IgD-negative memory B cell (primary cell): ENCODE measurements at regions not wholly inside any gene's neighbourhood (a gene's known extent, or its start where the extent isn't known, plus 50 kb on each side); places are given as distances from the start of the nearest gene placed in this dataset.
"Not testable (repeated sequence)": the region's sequence is repeated elsewhere in the genome, so short reads cannot be mapped to it uniquely, and the experiment has no call there.

Experiments used
- H3K27ac Mint-ChIP-seq, 3 donors: one replicate each; pipeline ENCODE4 v1.8.0; 2020 to 2022; ENCODE audit warnings: mild to moderate bottlenecking in 3 of 3, mixed read lengths in 3 of 3, moderate library complexity in 1 of 3
- H3K27me3 Mint-ChIP-seq: one replicate; pipeline ENCODE4 v1.8.0; 2021; ENCODE audit warnings: mixed read lengths
- H3K36me3 Mint-ChIP-seq: one replicate; pipeline ENCODE4 v1.8.0; 2020; ENCODE audit warnings: mild to moderate bottlenecking, mixed read lengths
- H3K4me1 Mint-ChIP-seq, 3 donors: one replicate each; pipeline ENCODE4 v1.8.0; 2020 to 2022; ENCODE audit warnings: mixed read lengths in 3 of 3, mild to moderate bottlenecking in 1 of 3
- H3K4me3 Mint-ChIP-seq, 4 donors: one replicate each; pipeline ENCODE4 v1.8.0; 2020 to 2022; ENCODE audit warnings: mild to moderate bottlenecking in 4 of 4, mixed read lengths in 4 of 4, moderate library complexity in 3 of 4
- H3K9me3 Mint-ChIP-seq, 3 donors: one replicate each; pipeline ENCODE4 v1.8.0; 2020 to 2021; ENCODE audit warnings: mixed read lengths in 3 of 3, mild to moderate bottlenecking in 1 of 3

DNA sequence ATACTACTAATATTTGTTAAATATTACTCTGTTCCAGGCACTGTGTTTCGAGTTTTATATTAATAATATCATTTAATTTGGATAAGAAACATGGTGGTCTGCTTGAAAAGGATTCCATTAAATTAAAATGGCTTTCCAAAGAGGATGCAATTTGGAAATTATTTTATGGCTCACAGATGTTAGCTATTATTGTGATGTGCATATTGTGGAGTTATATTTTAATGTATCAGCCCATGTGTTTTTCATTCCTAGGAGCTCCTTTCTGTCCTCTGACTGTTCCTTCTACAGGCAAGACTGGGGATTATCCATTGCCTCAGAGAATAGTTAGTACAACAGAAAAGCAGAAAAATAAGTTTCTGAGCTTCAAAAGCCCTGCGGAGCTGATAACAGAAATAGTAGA, 376.7 kb upstream of the PDZRN3 start:
- Mint-ChIP-seq H3K4me3 (no peak overlapping the region), H3K27me3 (no peaks in the 10 kb centered on the region), H3K27ac (no peak overlapping the region)

DNA sequence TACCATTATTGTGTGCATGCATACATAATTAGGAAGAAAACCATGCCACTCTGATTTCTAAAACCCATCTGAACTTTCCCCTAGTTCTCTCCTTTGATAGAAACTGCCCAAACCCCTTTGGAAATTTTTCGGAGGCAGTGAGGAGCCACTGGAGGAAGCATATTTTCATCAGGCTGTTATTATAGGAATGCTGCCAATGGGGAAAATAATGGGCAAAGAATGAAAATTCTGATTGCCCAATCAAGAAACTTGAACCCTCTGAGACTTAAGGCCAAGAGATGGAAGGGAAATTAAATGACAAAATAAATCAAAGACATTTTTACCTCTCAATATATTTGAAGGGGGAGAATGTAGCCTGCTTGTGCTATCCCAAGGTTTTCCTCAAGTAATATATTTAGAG, 376.0 kb upstream of the PDZRN3 start:
- H3K9me3 Mint-ChIP-seq, result peaks cover 0 to 20% (median 4%) of the 10 kb centered on the region in 3 donors
- no peaks in the 10 kb centered on the region for H3K36me3 Mint-ChIP-seq
- H3K27ac Mint-ChIP-seq, result no peak overlapping the region
- H3K4me1 Mint-ChIP-seq, result no peaks in the 10 kb centered on the region
- H3K4me3 Mint-ChIP-seq, result no peak overlapping the region
- no peaks in the 10 kb centered on the region for H3K27me3 Mint-ChIP-seq

More for the DNA sequence above, 376.7 kb upstream of the PDZRN3 start:
- Mint-ChIP-seq H3K36me3 (no peaks in the 10 kb centered on the region), H3K9me3 (peaks cover 0 to 23% (median 2%) of the 10 kb centered on the region in 3 donors), H3K4me1 (peaks cover 0 to 1% (median 0%) of the 10 kb centered on the region in 3 donors)

DNA sequence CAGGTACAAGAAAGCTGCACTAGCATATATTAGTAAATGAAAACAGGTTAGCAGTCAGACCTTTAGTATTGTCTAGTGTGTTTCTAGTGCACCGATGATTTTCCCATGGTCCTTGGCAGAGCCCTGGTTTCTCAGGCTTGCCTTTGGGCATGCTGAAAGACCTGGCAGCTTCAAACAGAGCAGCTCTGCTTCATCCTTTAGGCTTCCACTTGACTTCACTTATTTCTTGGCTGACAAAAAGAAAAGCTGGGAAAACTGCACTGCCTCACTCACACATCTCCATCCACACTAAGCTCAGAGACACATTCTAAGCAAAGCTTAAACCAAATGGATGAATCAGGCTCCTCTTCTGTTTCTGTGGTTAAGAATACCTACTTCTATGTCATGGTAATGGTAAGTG, 374.8 kb upstream of the PDZRN3 start:
- no peaks in the 10 kb centered on the region for H3K27me3 Mint-ChIP-seq
- H3K4me3 Mint-ChIP-seq, result no peak overlapping the region
- no peaks in the 10 kb centered on the region for H3K4me1 Mint-ChIP-seq
- no peaks in the 10 kb centered on the region for H3K36me3 Mint-ChIP-seq
- H3K9me3 Mint-ChIP-seq, result peaks cover 0 to 18% (median 4%) of the 10 kb centered on the region in 3 donors
- H3K27ac Mint-ChIP-seq, result no peak overlapping the region

DNA sequence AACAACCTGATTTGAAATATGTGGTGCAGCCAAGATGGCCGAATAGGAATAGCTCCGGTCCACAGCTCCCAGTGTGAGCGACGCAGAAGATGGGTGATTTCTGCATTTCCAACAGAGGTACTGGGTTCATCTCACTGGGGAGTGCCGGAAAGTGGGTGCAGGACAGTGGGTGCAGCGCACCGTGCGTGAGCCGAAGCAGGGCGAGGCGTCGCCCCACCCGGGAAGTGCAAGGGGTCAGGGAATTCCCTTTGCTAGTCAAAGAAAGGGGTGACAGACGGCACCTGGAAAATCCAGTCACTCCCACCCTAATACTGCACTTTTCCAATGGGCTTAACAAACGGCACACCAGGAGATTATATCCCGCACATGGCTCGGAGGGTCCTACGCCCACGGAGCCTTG, 365.9 kb upstream of the PDZRN3 start:
- H3K4me3 Mint-ChIP-seq, H3K36me3 Mint-ChIP-seq, H3K9me3 Mint-ChIP-seq, H3K27ac Mint-ChIP-seq, H3K4me1 Mint-ChIP-seq, H3K27me3 Mint-ChIP-seq: not testable (repeated sequence)

DNA sequence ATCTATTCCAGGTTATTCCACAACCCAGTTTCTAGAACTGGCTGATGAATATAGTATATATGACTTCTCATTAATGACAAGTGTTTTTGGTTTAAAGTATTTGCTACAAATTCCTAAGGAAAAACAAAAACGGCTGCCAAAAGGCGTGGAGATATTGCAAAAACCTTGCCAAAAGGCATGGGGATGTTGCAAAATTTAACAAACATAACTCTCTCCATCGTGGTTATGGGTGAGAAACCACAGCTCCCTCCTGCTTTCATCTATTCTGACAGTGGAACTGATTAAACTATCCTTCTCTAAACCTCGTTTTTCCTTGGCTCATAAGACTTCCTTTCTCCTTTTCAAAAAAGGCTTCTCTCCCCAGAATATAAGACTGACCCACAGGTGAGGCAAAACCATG, 342.0 kb upstream of the PDZRN3 start:
- Mint-ChIP-seq H3K27me3 (no peaks in the 10 kb centered on the region), H3K36me3 (no peaks in the 10 kb centered on the region), H3K4me3 (no peak overlapping the region), H3K9me3 (peaks cover 7 to 27% (median 13%) of the 10 kb centered on the region in 3 donors), H3K4me1 (peaks cover 0 to 3% (median 0%) of the 10 kb centered on the region in 3 donors), H3K27ac (no peak overlapping the region)

DNA sequence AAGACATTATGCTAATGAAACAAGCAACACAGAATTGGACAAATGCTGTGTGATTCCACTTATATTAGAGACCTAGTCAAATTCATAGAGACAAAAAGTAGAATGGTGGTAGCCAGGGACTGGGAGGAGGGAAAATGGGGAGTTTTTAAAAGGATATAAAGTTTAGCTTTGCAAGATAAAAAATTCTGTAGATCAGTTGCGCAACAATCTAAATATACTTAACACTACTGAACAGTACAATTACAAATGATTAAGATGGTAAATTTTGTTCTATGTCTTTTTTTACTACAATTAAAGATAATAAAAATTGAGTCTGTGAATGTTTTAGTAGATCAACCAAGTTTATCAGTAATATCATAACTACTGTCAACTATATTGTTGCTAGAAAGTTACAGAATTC, 340.1 kb upstream of the PDZRN3 start:
- no peak overlapping the region for H3K27ac Mint-ChIP-seq
- H3K4me1 Mint-ChIP-seq, result peaks cover 0 to 1% (median 0%) of the 10 kb centered on the region in 3 donors
- no peaks in the 10 kb centered on the region for H3K36me3 Mint-ChIP-seq
- no peaks in the 10 kb centered on the region for H3K27me3 Mint-ChIP-seq
- no peak overlapping the region for H3K4me3 Mint-ChIP-seq
- H3K9me3 Mint-ChIP-seq, result peaks cover 7 to 18% (median 10%) of the 10 kb centered on the region in 3 donors

DNA sequence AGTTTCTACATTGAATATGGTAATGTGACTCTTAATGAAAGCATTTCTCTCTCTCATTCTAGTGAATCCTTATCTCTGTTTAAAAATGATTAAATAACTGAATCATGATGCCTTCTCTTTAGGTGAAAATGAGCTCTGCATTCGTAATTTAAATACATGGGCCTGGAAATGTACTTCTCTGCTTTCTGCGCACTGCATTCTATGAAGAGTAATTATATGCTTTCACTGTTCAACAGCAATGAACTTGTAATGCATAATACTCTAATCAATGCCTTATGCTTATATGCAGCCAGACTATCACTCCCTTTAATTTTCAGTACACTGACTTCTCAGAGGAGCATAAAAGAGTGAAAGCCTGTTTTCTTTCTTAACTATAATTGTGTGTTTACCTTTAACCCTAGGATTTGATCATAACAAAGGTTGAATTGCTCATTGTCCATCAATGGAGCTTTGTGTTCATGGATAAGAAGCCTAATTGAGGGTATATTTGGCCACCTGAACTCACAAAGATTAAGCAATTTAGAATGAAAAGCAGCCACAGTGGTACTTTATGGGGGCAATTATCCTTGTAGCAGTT, 330.8 kb upstream of the PDZRN3 start:
- Mint-ChIP-seq H3K9me3 (peaks cover 3 to 14% (median 4%) of the 10 kb centered on the region in 3 donors), H3K27me3 (no peaks in the 10 kb centered on the region), H3K4me3 (no peak overlapping the region), H3K4me1 (no peaks in the 10 kb centered on the region), H3K27ac (no peak overlapping the region), H3K36me3 (peaks cover 2% of the 10 kb centered on the region)

DNA sequence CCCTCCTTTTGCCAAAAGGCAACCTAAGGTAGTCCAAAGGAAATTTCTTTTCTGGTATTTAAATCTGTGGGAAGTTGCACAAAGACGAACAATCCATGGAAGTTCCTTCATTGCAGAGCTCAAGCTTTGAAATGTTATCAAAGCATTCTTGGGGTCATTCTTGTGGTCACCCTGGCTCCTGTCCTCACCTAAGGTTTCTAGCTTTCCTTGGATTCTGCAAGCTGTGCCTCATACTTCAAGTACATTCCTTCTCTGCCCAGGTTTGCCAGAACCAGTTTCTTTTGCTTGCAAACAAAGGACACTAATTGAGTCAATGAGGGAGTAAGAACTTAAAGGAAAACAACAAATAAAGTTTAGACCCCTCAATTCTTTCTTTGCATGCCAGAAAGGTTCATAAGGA, 329.8 kb upstream of the PDZRN3 start:
- Mint-ChIP-seq H3K27ac (no peak overlapping the region), H3K9me3 (peaks cover 4 to 14% (median 5%) of the 10 kb centered on the region in 3 donors), H3K4me3 (no peak overlapping the region), H3K36me3 (peaks cover 2% of the 10 kb centered on the region), H3K4me1 (no peaks in the 10 kb centered on the region), H3K27me3 (no peaks in the 10 kb centered on the region)

DNA sequence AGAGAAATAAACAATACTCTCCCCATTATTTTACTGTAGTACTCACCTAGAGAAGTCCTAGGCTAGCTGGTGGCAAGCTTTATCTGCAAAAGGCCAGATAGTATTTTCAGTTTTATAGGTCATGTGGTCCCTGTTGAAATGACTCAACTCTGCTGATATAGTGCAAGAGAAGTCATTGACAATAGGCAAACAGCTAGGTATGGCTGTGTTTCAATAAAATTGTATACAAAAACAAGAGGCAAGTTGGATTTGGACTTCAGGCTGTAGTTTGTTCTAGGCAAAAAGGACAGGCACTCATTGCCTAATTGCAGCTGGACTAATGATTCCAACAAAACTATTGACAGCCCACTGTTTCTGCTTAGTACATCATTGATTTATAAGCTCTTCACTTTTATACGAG, 328.0 kb upstream of the PDZRN3 start:
- H3K4me3 Mint-ChIP-seq, result no peak overlapping the region
- peaks cover 0 to 7% (median 6%) of the 10 kb centered on the region in 3 donors for H3K9me3 Mint-ChIP-seq
- no peak overlapping the region for H3K27ac Mint-ChIP-seq
- H3K4me1 Mint-ChIP-seq, result no peaks in the 10 kb centered on the region
- H3K36me3 Mint-ChIP-seq, result peaks cover 2% of the 10 kb centered on the region
- no peaks in the 10 kb centered on the region for H3K27me3 Mint-ChIP-seq

DNA sequence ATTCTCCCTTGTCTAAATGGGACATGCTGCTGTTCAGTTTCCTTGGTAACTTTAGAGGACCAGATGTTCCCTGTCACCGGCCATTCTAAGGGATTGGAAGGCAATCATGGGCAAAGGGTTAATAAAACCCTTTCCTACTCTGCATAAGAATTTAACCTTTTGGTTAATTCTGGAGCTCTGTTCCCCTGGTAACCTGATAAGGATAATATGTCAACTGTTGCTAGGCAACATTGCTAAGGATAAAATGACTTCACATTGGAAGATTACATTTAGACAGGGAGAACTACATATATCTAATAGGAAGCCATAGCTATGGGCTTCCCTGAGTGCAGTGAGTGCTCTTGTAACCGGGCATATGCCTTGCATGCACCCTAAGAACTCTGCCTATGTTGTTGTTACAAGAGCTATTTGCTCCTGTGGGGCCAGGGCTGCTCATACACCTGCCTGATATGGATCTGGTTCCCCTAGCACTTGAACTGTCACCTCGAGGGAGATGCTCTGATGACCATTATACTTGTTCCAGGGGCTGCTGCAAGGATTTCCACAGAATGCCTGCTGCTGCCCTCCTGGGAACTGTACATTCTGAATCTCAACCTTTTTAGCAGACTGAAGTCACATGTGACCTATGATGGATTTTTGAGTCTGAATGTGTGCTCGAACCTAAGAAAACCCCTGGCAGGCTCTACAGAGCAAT, 326.3 kb upstream of the PDZRN3 start:
- no peak overlapping the region for H3K4me3 Mint-ChIP-seq
- H3K36me3 Mint-ChIP-seq, result no peaks in the 10 kb centered on the region
- H3K27ac Mint-ChIP-seq, result no peak overlapping the region
- H3K4me1 Mint-ChIP-seq, result no peaks in the 10 kb centered on the region
- peaks cover 0 to 7% (median 5%) of the 10 kb centered on the region in 3 donors for H3K9me3 Mint-ChIP-seq
- H3K27me3 Mint-ChIP-seq, result no peaks in the 10 kb centered on the region

DNA sequence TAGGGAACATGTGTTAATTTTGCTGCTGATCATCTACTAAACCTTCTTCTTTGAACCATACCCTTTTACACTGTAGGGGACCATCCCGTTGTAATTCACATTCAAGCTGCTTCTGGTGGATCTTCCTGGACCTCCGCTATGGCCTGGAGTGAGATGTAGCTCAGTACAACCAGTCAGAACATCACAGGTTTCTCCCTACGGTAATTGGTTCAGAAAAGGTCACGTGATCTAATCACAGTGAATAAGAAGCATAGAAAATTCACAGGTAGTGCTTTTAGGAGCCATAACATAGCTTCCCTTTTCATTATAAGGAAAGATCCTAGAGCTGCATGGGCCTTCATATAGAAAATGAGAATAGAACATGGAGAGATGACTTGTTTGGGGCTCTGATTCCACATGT, 320.8 kb upstream of the PDZRN3 start:
- H3K9me3 Mint-ChIP-seq, result peaks cover 0 to 11% (median 5%) of the 10 kb centered on the region in 3 donors
- H3K27me3 Mint-ChIP-seq, result no peaks in the 10 kb centered on the region

DNA sequence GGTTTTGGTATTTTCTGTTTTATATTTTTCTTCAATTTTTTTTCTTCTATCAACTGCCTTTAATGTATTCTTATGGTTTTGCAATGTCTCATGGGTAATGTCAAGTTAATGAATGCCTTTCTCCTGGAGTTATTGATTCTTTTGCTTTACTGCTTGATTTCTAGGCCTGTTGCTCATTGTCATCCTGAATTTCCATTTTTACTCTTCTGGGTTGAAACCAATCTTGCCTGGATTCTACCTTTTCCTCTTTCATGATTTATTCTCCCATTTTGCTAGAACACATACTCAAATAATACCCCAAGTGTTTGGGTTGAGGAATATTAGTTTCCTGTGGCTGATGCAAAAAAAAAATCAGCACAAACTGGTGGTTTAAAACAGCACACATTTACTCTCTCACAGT, 315.2 kb upstream of the PDZRN3 start:
- H3K36me3 Mint-ChIP-seq, result no peaks in the 10 kb centered on the region
- H3K4me3 Mint-ChIP-seq, result no peak overlapping the region
- peaks cover 4 to 11% (median 5%) of the 10 kb centered on the region in 3 donors for H3K9me3 Mint-ChIP-seq
- no peaks in the 10 kb centered on the region for H3K4me1 Mint-ChIP-seq
- no peaks in the 10 kb centered on the region for H3K27me3 Mint-ChIP-seq
- H3K27ac Mint-ChIP-seq, result no peak overlapping the region

More for the DNA sequence above, 320.8 kb upstream of the PDZRN3 start:
- Mint-ChIP-seq H3K36me3 (no peaks in the 10 kb centered on the region), H3K27ac (no peak overlapping the region), H3K4me3 (no peak overlapping the region), H3K4me1 (no peaks in the 10 kb centered on the region)

DNA sequence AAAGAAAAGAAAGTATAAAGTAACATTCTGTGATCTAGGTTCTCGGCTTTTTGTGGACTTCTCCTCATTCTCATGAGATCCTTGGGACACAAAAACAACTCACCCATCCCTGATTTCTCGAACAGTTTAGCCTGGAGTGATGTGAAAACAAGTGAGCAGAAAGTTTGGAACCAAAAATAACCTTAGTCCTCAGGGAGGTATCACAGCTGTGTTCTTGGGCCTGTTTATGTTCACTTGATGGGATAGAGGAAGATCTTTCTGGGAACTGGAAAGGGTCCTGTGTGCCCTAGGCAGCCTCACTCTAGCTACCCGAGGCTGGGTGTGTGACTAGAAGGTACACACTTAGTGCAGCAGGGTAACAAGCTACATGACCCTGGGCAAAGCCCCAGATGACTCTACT, 308.8 kb upstream of the PDZRN3 start:
- Mint-ChIP-seq H3K27ac (no peak overlapping the region), H3K4me3 (no peak overlapping the region), H3K27me3 (no peaks in the 10 kb centered on the region), H3K9me3 (peaks cover 4 to 7% (median 5%) of the 10 kb centered on the region in 3 donors), H3K4me1 (no peaks in the 10 kb centered on the region), H3K36me3 (no peaks in the 10 kb centered on the region)

DNA sequence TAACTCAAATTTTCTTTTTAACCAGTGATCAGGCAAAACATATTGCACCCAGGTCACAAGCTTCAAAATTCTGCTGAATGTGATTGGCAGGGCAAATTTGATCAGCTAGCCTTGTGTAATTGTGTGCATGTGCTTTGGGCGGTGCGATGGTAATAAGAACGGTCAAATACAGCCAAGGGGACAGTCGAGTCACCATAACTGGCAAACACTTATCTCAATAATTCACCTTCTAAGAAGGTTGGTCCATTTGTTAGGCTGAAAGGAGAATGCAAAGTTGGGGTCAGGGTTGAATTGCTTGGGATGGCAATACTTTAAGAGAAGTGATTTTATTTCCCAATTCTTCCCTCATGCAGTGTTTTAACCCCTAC, 302.4 kb upstream of the PDZRN3 start:
- Mint-ChIP-seq H3K4me1 (no peaks in the 10 kb centered on the region), H3K4me3 (no peak overlapping the region), H3K27me3 (no peaks in the 10 kb centered on the region), H3K27ac (no peak overlapping the region), H3K36me3 (no peaks in the 10 kb centered on the region), H3K9me3 (peaks cover 8 to 24% (median 9%) of the 10 kb centered on the region in 3 donors)

DNA sequence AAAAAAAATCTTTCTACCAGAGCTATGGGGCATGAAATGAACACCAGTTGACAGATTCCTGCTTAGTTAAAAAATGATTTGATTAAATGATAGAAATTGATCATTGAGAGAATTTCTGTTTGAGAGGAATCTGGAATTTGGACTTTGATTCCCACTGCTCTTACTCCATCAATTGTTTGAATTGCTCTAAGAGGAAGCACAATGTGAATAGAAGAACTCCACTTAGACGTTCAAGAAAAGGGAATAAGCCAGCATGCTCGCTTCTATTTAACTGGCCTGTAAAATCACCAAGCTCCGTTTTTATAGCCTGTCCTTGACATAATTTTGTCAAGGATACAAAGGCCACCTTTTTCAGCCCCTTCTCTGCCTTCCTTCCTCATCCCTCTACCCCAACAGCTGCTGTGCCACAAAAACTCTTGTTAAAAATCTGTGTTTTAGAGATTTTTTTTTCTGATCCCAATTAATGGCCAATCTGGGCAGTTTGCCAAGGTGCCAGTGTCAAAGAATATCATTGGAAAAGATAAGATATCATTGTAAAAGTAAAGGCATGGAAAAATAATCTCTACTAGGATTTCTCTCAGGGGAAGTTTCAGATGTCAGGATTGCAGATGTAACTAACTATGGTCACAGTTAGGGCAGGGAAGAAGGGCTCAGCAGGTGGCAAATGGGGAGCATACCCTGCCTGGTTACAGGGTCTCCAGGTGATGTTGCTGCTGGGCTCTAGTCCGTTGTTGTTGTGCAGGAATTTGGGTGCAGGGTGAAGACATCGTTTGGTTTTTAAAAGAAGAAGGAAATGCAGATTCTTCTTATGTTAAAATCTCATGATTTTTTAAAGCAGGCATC, 301.8 kb upstream of the PDZRN3 start:
- Mint-ChIP-seq H3K4me3 (no peak overlapping the region), H3K9me3 (peaks cover 6 to 24% (median 9%) of the 10 kb centered on the region in 3 donors), H3K27ac (no peak overlapping the region), H3K4me1 (no peaks in the 10 kb centered on the region), H3K36me3 (no peaks in the 10 kb centered on the region), H3K27me3 (no peaks in the 10 kb centered on the region)
